GM12878 (cell line): ENCODE measurements at regions not wholly inside any gene's neighbourhood (a gene's known extent, or its start where the extent isn't known, plus 50 kb on each side); places are given as distances from the start of the nearest gene placed in this dataset.

ENCODE experiments used
- CREB1 ChIP-seq: IDR thresholded peaks from 2 replicates; pipeline ENCODE4 v1.6.1; 2012; ENCODE audit warnings: low read depth, mild to moderate bottlenecking, inconsistent platforms
- CTCF ChIP-seq, 3 experiments: IDR thresholded peaks in 2 of 3; conservative IDR thresholded peaks in 1 of 3; 2 replicates each; pipeline ENCODE4 v1.5.1; 2011; ENCODE audit warnings: low read depth in 3 of 3, low read length in 3 of 3, mild to moderate bottlenecking in 3 of 3, control low read depth in 2 of 3, moderate library complexity in 2 of 3, inconsistent platforms in 1 of 3, mixed read lengths in 1 of 3; ENCODE audit not compliant: control insufficient read depth in 2 of 3, insufficient read depth in 1 of 3; ENCODE audit errors: extremely low read depth in 1 of 3
- POLR2A ChIP-seq: IDR thresholded peaks from 2 replicates; pipeline ENCODE4 v1.6.1; 2011; ENCODE audit warnings: low read depth, mild to moderate bottlenecking, low read length
- POLR2AphosphoS5 ChIP-seq: IDR thresholded peaks from 2 replicates; pipeline ENCODE4 v1.6.1; 2011; ENCODE audit warnings: mild to moderate bottlenecking, low read length, inconsistent platforms
- TCF7 ChIP-seq: IDR thresholded peaks from 2 replicates; pipeline ENCODE4 v1.6.1; 2014; ENCODE audit warnings: antibody characterized with exemption, borderline replicate concordance
- ZNF274 ChIP-seq: IDR thresholded peaks from one replicate; pipeline ENCODE4 v1.8.0; 2011; ENCODE audit not compliant: insufficient read length, insufficient read depth

- TF ChIP-seq CTCF (IDR thresholded peaks at IDR 0.05 in 2 of 3, conservative IDR thresholded peaks at IDR 0.05 in 1 of 3; ENCODE audit: control insufficient read depth in 2 of 3, extremely low read depth in 1 of 3, insufficient read depth in 1 of 3, low read depth in 3 of 3, low read length in 3 of 3) (no peak), TCF7 (no peak), POLR2AphosphoS5 (no peak), ZNF274 (no peak), CREB1 (no peak), POLR2A (no peak)
These were observed 137.1 kb downstream of the ZNF365 start for GRCh38 chr10:62511238-62511637.
